ENCODE measurements at regions not wholly inside any gene's neighbourhood (a gene's known extent, or its start where the extent isn't known, plus 50 kb on each side); places are given as distances from the start of the nearest gene placed in this dataset.

DNA sequence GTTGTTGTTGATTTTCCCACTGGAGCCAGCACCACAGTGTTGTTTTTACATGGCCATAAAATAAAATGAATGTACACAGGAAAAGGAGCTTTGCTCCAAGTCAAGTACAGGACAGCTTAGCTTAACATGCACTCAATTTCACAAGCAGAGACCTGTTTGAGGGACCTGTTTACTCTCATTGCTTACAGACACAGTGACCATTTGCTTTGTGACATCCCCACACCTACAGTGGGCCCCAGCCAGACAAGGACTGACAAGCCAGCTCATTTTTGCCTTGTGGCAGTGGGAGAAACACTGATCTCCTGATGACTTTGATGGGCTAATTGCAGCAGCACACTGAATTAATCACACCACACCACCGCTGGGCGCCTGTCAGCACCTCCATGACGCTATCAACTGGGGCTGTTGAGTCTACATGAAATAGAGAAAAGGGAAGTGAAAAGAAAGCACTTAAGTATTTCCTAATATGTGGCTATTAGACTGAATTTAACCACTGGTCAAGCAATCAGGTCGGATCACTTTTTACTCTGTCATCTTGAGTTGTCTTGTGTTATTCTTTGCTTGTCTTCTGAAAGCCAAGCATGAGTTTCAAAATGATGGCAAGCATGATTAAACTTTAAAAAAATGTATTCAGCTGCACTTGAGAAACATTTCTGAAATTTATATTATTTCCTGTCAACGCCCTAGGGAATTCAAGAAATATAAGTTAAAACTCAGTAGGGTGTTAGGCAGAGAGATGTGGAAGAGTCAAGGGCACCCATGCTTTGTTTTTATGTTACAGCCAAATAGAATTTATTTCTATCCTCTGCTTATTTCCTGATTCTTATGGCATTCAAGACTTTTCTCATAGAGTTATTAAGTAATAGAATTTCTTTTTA lies 557.7 kb downstream of the RAB28 start (continued):
- TF ChIP-seq, protein P1, sequence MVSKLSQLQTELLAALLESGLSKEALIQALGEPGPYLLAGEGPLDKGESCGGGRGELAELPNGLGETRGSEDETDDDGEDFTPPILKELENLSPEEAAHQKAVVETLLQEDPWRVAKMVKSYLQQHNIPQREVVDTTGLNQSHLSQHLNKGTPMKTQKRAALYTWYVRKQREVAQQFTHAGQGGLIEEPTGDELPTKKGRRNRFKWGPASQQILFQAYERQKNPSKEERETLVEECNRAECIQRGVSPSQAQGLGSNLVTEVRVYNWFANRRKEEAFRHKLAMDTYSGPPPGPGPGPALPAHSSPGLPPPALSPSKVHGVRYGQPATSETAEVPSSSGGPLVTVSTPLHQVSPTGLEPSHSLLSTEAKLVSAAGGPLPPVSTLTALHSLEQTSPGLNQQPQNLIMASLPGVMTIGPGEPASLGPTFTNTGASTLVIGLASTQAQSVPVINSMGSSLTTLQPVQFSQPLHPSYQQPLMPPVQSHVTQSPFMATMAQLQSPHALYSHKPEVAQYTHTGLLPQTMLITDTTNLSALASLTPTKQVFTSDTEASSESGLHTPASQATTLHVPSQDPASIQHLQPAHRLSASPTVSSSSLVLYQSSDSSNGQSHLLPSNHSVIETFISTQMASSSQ (IDR thresholded peaks at IDR 0.05; ENCODE audit: low read depth): 0 out of 2 replicates have a peak, but pooled peaks have one; percentile 31
- TF ChIP-seq, protein P1 (CRISPR knock-in tag; IDR thresholded peaks at IDR 0.05; ENCODE audit: borderline replicate concordance): no peak
- TF ChIP-seq ZBTB20 (CRISPR knock-in tag; IDR thresholded peaks at IDR 0.05; ENCODE audit: borderline replicate concordance, low read depth): peak; percentile 56; the same call in 1 of the 2 replicates
- TF ChIP-seq, protein P2, sequence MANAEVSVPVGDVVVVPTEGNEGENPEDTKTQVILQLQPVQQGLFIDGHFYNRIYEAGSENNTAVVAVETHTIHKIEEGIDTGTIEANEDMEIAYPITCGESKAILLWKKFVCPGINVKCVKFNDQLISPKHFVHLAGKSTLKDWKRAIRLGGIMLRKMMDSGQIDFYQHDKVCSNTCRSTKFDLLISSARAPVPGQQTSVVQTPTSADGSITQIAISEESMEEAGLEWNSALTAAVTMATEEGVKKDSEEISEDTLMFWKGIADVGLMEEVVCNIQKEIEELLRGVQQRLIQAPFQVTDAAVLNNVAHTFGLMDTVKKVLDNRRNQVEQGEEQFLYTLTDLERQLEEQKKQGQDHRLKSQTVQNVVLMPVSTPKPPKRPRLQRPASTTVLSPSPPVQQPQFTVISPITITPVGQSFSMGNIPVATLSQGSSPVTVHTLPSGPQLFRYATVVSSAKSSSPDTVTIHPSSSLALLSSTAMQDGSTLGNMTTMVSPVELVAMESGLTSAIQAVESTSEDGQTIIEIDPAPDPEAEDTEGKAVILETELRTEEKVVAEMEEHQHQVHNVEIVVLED (CRISPR knock-in tag; IDR thresholded peaks at IDR 0.05; ENCODE audit: borderline replicate concordance): no peak; the same call in 1 of the 2 replicates
- no peak for TF ChIP-seq ZNF547 (CRISPR knock-in tag; IDR thresholded peaks at IDR 0.05)
- TF ChIP-seq, protein P3, sequence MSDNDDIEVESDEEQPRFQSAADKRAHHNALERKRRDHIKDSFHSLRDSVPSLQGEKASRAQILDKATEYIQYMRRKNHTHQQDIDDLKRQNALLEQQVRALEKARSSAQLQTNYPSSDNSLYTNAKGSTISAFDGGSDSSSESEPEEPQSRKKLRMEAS (IDR thresholded peaks at IDR 0.05): peak; percentile 65
- TF ChIP-seq, protein P4, sequence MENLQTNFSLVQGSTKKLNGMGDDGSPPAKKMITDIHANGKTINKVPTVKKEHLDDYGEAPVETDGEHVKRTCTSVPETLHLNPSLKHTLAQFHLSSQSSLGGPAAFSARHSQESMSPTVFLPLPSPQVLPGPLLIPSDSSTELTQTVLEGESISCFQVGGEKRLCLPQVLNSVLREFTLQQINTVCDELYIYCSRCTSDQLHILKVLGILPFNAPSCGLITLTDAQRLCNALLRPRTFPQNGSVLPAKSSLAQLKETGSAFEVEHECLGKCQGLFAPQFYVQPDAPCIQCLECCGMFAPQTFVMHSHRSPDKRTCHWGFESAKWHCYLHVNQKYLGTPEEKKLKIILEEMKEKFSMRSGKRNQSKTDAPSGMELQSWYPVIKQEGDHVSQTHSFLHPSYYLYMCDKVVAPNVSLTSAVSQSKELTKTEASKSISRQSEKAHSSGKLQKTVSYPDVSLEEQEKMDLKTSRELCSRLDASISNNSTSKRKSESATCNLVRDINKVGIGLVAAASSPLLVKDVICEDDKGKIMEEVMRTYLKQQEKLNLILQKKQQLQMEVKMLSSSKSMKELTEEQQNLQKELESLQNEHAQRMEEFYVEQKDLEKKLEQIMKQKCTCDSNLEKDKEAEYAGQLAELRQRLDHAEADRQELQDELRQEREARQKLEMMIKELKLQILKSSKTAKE (CRISPR knock-in tag; IDR thresholded peaks at IDR 0.05; ENCODE audit: borderline replicate concordance): peak; percentile 59
- TF ChIP-seq, protein P5, sequence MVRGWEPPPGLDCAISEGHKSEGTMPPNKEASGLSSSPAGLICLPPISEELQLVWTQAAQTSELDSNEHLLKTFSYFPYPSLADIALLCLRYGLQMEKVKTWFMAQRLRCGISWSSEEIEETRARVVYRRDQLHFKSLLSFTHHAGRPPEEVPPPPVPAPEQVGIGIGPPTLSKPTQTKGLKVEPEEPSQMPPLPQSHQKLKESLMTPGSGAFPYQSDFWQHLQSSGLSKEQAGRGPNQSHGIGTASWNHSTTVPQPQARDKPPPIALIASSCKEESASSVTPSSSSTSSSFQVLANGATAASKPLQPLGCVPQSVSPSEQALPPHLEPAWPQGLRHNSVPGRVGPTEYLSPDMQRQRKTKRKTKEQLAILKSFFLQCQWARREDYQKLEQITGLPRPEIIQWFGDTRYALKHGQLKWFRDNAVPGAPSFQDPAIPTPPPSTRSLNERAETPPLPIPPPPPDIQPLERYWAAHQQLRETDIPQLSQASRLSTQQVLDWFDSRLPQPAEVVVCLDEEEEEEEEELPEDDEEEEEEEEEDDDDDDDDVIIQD (CRISPR knock-in tag; IDR thresholded peaks at IDR 0.05; ENCODE audit: low read depth): peak; percentile 68
- TF ChIP-seq, protein P6, sequence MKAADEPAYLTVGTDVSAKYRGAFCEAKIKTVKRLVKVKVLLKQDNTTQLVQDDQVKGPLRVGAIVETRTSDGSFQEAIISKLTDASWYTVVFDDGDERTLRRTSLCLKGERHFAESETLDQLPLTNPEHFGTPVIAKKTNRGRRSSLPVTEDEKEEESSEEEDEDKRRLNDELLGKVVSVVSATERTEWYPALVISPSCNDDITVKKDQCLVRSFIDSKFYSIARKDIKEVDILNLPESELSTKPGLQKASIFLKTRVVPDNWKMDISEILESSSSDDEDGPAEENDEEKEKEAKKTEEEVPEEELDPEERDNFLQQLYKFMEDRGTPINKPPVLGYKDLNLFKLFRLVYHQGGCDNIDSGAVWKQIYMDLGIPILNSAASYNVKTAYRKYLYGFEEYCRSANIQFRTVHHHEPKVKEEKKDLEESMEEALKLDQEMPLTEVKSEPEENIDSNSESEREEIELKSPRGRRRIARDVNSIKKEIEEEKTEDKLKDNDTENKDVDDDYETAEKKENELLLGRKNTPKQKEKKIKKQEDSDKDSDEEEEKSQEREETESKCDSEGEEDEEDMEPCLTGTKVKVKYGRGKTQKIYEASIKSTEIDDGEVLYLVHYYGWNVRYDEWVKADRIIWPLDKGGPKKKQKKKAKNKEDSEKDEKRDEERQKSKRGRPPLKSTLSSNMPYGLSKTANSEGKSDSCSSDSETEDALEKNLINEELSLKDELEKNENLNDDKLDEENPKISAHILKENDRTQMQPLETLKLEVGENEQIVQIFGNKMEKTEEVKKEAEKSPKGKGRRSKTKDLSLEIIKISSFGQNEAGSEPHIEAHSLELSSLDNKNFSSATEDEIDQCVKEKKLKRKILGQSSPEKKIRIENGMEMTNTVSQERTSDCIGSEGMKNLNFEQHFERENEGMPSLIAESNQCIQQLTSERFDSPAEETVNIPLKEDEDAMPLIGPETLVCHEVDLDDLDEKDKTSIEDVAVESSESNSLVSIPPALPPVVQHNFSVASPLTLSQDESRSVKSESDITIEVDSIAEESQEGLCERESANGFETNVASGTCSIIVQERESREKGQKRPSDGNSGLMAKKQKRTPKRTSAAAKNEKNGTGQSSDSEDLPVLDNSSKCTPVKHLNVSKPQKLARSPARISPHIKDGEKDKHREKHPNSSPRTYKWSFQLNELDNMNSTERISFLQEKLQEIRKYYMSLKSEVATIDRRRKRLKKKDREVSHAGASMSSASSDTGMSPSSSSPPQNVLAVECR (CRISPR knock-in tag; IDR thresholded peaks at IDR 0.05; ENCODE audit: borderline replicate concordance): peak; percentile 34; the same call in 1 of the 2 replicates
- TF ChIP-seq ZNF556 (CRISPR knock-in tag; IDR thresholded peaks at IDR 0.05; ENCODE audit: borderline replicate concordance): peak; percentile 72; the same call in 1 of the 2 replicates
- TF ChIP-seq REPIN1 (CRISPR knock-in tag; IDR thresholded peaks at IDR 0.05; ENCODE audit: borderline replicate concordance, low read depth): 0 out of 2 replicates have a peak, but pooled peaks have one; percentile 22
- TF ChIP-seq KDM6A (CRISPR knock-in tag; IDR thresholded peaks at IDR 0.05; ENCODE audit: low read depth): peak; percentile 44; the same call in 1 of the 2 replicates
- no peak for TF ChIP-seq ZNF264 (CRISPR knock-in tag; IDR thresholded peaks at IDR 0.05)

Data from HepG2 (cell line).